ENCODE measurements at regions not wholly inside any gene's neighbourhood (a gene's known extent, or its start where the extent isn't known, plus 50 kb on each side); places are given as distances from the start of the nearest gene placed in this dataset.
"Not testable (repeated sequence)": the region's sequence is repeated elsewhere in the genome, so short reads cannot be mapped to it uniquely, and the experiment has no call there.

GRCh38 chr20:55522296-55522815 is 483.0 kb downstream of the CBLN4 start:
- Histone ChIP-seq H3K4me2 (ENCODE audit: control insufficient read depth, insufficient read depth) (no peak overlapping the region), H3K9me3 (replicated peaks; ENCODE audit: control insufficient read depth, insufficient read depth, low read length) (no peaks in the 10 kb centered on the region), H3K27ac (ENCODE audit: control insufficient read depth, insufficient read depth) (no peak overlapping the region), H4K20me1 (ENCODE audit: control insufficient read depth, insufficient read depth) (no peaks in the 10 kb centered on the region), H2AFZ (ENCODE audit: control insufficient read depth, low read depth, low read length) (no peak overlapping the region), H3K27me3 (replicated peaks in 1 of 2; ENCODE audit: control insufficient read depth in 2 of 2, insufficient read depth in 2 of 2, low read length in 1 of 2) (no peaks in the 10 kb centered on the region), H3K4me3 (no peak overlapping the region), H3K79me2 (ENCODE audit: control insufficient read depth, insufficient read depth, low read length) (no peaks in the 10 kb centered on the region), H3K36me3 (ENCODE audit: control insufficient read depth in 2 of 2, insufficient read depth in 2 of 2, low read length in 1 of 2) (no peaks in the 10 kb centered on the region), H3K9ac (ENCODE audit: control insufficient read depth, insufficient read depth, low read length) (no peak overlapping the region), H3K4me1 (ENCODE audit: control insufficient read depth, insufficient read depth, low read length) (no peaks in the 10 kb centered on the region)
- RAD21 ChIA-PET (ENCODE audit: unreplicated experiment): no interaction called here
- CTCF ChIA-PET: no interaction called here
- no TSS peak for BruUV-seq (replicated peaks)
- TF ChIP-seq BHLHE40 (IDR thresholded peaks at IDR 0.05; ENCODE audit: borderline replicate concordance in 1 of 2, low read depth in 2 of 2, low read length in 1 of 2) (no peak), BACH1 (IDR thresholded peaks at IDR 0.05; ENCODE audit: borderline replicate concordance) (no peak), EZH2 (IDR thresholded peaks at IDR 0.05; ENCODE audit: borderline replicate concordance, control insufficient read depth, low read depth, low read length) (no peak), ESRRA (IDR thresholded peaks at IDR 0.05; ENCODE audit: low read length) (no peak), IRF4 (IDR thresholded peaks at IDR 0.05; ENCODE audit: low read depth, low read length) (no peak), NR2F1 (conservative IDR thresholded peaks at IDR 0.05) (no peak), KDM1A (IDR thresholded peaks at IDR 0.05; ENCODE audit: borderline replicate concordance) (no peak)
- no peak for DNase-seq (ENCODE audit: low read depth, low spot score)
- in situ Hi-C loops (cut with MboI) (no loop called here), intact Hi-C loops (cut with micrococcal nuclease; ENCODE audit: unreplicated experiment) (no loop called here)
- no peak for FAIRE-seq
- SMC1A ChIA-PET (ENCODE audit: uncharacterized antibody, unreplicated experiment): no interaction called here
- ATAC-seq: no peak
- 37% methylated on average over 4 of the region's 4 CpGs for WGBS (ENCODE audit: insufficient coverage, insufficient replicate concordance, low lambda C conversion rate, missing lambda C conversion rate)
- POLR2A ChIA-PET: no interaction called here

GRCh38 chr20:55517584-55517983 is 487.7 kb downstream of the CBLN4 start:
- RAD21 ChIA-PET (ENCODE audit: unreplicated experiment); in situ Hi-C loops (cut with MboI); H3K79me2 ChIP-seq (ENCODE audit: control insufficient read depth, insufficient read depth, low read length); H3K36me3 ChIP-seq (ENCODE audit: control insufficient read depth in 2 of 2, insufficient read depth in 2 of 2, low read length in 1 of 2); DNase-seq (ENCODE audit: low read depth, low spot score); H3K9me3 ChIP-seq (replicated peaks; ENCODE audit: control insufficient read depth, insufficient read depth, low read length); intact Hi-C loops (cut with micrococcal nuclease; ENCODE audit: unreplicated experiment); FAIRE-seq; POLR2A ChIA-PET; ATAC-seq; H3K27me3 ChIP-seq (replicated peaks in 1 of 2; ENCODE audit: control insufficient read depth in 2 of 2, insufficient read depth in 2 of 2, low read length in 1 of 2); H4K20me1 ChIP-seq (ENCODE audit: control insufficient read depth, insufficient read depth); H3K4me1 ChIP-seq (ENCODE audit: control insufficient read depth, insufficient read depth, low read length); CTCF ChIA-PET; BruUV-seq (replicated peaks); H2AFZ ChIP-seq (ENCODE audit: control insufficient read depth, low read depth, low read length); H3K4me3 ChIP-seq; H3K4me2 ChIP-seq (ENCODE audit: control insufficient read depth, insufficient read depth); H3K9ac ChIP-seq (ENCODE audit: control insufficient read depth, insufficient read depth, low read length); SMC1A ChIA-PET (ENCODE audit: uncharacterized antibody, unreplicated experiment); H3K27ac ChIP-seq (ENCODE audit: control insufficient read depth, insufficient read depth): not testable (repeated sequence)

All from GM12878 (cell line).